HAP-1 (cell line): ENCODE measurements at regions not wholly inside any gene's neighbourhood (a gene's known extent, or its start where the extent isn't known, plus 50 kb on each side); places are given as distances from the start of the nearest gene placed in this dataset.
"Not testable (repeated sequence)": the region's sequence is repeated elsewhere in the genome, so short reads cannot be mapped to it uniquely, and the experiment has no call there.

ENCODE experiments used
- DNase-seq, 2 experiments: peaks; one replicate each; pipeline ENCODE4 v3.0.0-alpha.2; 2016 to 2020; ENCODE audit warnings: low spot score in 2 of 2
- H3K27me3 ChIP-seq: fragments of 250-450 bp; sonication (Bioruptor Pico); 2 replicates; pipeline ENCODE4 v1.5.1; 2020; ENCODE audit warnings: low read depth, mild to moderate bottlenecking, moderate library complexity
- H3K36me3 ChIP-seq: fragments of 250-450 bp; sonication (Bioruptor Pico); replicated peaks from 2 replicates; pipeline ENCODE4 v1.5.1; 2020; ENCODE audit warnings: mild to moderate bottlenecking
- H3K4me1 ChIP-seq: fragments of 250-450 bp; sonication (Bioruptor Pico); 2 replicates; pipeline ENCODE4 v1.5.1; 2020; ENCODE audit warnings: mild to moderate bottlenecking
- H3K4me3 ChIP-seq: fragments of 250-450 bp; sonication (Bioruptor Pico); 2 replicates; pipeline ENCODE4 v1.5.1; 2020; ENCODE audit warnings: mild to moderate bottlenecking, moderate library complexity
- H3K9me3 ChIP-seq: fragments of 250-450 bp; sonication (Bioruptor Pico); 2 replicates; pipeline ENCODE4 v1.5.1; 2020; ENCODE audit warnings: mild to moderate bottlenecking, moderate library complexity
- in situ Hi-C: fragments of 300-500 bp; cut with MboI; formaldehyde crosslinking; loops from 3 replicates; pipeline ENCODE4 v1.14.3; 2020; ENCODE audit warnings: low sequenced_read_pairs, inconsistent platforms, mixed read lengths

GRCh38 chr2:234376229-234376628 is 120.7 kb downstream of the ARL4C start:
- H3K4me3 ChIP-seq: no peak overlapping the region
- peaks cover 3% of the 10 kb centered on the region for H3K4me1 ChIP-seq
- H3K9me3 ChIP-seq: no peaks in the 10 kb centered on the region
- in situ Hi-C loops: no loop called here
- no peaks in the 10 kb centered on the region for H3K27me3 ChIP-seq
- no peaks in the 10 kb centered on the region for H3K36me3 ChIP-seq
- DNase-seq: no peak

DNA sequence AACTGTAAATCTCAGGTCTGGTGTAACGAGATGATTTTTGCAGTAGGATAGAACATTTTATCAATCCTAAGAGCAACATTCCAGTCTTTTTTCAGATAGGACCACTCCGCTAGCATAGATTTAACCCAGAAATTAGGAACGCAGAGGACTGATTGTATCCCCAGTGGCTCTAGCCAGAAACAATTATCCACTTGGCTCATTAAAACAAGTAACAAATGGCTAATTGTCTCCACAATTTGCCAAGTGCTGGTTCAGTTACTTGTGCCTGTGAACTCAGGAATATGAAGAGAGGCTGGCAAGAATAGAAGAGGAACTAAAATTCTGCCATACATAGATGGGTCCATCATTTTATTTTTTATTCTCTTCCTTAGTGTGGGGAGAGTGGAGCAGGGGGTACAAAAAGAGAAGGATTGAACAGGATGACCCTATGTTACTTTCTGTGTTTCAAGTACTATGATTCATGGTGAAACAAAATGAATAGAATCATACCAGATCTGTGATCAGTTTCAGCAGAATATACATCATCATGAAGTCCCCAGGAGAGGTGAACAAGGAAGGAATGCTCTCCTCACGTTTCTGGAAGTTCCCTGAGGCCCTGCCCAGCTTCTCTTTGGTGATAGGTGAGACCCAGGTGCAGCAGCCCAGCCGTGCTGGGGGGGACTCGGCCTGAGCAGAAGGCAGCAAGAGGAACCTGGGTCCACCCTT is 121.6 kb downstream of the ARL4C start:
- Histone ChIP-seq H3K9me3 (no peaks in the 10 kb centered on the region), H3K36me3 (no peaks in the 10 kb centered on the region), H3K4me3 (no peak overlapping the region), H3K27me3 (no peaks in the 10 kb centered on the region), H3K4me1 (peaks cover 3% of the 10 kb centered on the region)
- in situ Hi-C loops: no loop called here
- DNase-seq: no peak

DNA sequence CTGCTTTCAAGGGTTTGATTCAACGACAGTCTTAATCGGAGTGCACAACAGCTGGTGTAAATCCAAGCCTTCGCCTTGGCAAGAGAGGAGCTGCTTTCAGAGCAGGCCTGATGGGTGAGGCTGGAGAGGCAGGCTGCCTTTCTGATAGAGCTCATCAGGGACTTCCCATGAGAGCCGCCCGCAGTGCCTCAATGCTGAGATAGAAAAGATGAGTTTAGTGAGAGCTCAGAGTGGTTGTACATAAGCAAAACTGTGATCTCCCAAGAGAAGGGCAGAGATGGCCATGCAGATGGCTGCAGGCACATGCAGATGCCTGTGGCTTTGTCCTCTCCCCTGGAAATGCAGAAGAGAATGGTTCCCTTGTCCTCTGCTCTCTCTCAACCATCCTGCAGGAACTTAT is 122.1 kb downstream of the ARL4C start:
- peaks cover 2% of the 10 kb centered on the region for H3K4me1 ChIP-seq
- no peaks in the 10 kb centered on the region for H3K9me3 ChIP-seq
- in situ Hi-C loops: no loop called here

DNA sequence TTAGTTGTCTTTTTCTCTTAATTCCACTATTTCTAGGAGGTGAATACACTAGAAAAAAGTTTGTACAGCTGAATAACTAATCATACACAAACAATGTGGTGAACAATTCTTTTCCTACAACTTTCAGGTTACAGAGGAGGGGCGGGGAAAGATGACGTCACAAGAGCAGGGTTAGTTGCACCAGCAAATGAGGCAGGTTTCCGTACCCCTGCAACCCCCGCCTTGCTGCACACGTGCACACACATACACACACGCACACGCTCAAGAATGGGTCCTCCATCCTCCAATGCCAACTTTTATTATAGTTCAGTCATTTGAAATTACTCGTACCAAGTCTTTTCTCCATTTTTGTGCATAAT is 122.8 kb downstream of the ARL4C start:
- in situ Hi-C loops: no loop called here
- Histone ChIP-seq H3K4me1 (no peaks in the 10 kb centered on the region; the same call in 1 of the 2 replicates), H3K36me3 (no peaks in the 10 kb centered on the region), H3K9me3 (no peaks in the 10 kb centered on the region), H3K27me3 (no peaks in the 10 kb centered on the region), H3K4me3 (no peak overlapping the region)
- DNase-seq: no peak

More for the DNA sequence above, 122.1 kb downstream of the ARL4C start:
- Histone ChIP-seq H3K4me3 (no peak overlapping the region), H3K36me3 (no peaks in the 10 kb centered on the region), H3K27me3 (no peaks in the 10 kb centered on the region)
- no peak for DNase-seq

- no peaks in the 10 kb centered on the region for H3K27me3 ChIP-seq
- DNase-seq: no peak
- H3K4me1 ChIP-seq: no peaks in the 10 kb centered on the region; the same call in 1 of the 2 replicates
These were observed 123.3 kb downstream of the ARL4C start for GRCh38 chr2:234373481-234374149.

GRCh38 chr2:234373060-234373459 is 123.8 kb downstream of the ARL4C start:
- in situ Hi-C loops: no loop called here
- Histone ChIP-seq H3K9me3 (no peaks in the 10 kb centered on the region), H3K36me3 (no peaks in the 10 kb centered on the region), H3K27me3 (no peaks in the 10 kb centered on the region), H3K4me3 (no peak overlapping the region), H3K4me1 (no peaks in the 10 kb centered on the region; the same call in 1 of the 2 replicates)
- no peak for DNase-seq

More at GRCh38 chr2:234373481-234374149, 123.3 kb downstream of the ARL4C start:
- in situ Hi-C loops: no loop called here
- H3K36me3 ChIP-seq: no peaks in the 10 kb centered on the region
- H3K4me3 ChIP-seq: no peak overlapping the region
- H3K9me3 ChIP-seq: no peaks in the 10 kb centered on the region

DNA sequence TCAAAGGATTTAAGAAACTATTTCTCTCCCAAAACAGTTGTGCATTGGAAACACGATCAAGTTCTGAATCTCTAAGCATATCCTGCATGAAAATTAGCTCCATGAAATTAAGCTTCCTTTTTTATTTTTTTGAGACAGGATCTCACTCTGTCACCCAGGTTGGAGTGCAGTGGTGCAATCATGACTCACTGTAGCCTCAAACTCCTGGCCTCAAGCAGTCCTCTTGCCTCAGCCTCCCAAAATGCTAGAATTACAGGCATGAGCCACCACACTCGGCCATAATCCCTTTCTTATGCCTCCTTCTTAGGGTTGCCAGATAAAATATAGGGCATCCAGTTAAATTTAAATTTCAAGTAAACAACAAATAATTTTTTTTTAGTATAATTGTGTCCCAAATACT is 124.4 kb downstream of the ARL4C start:
- in situ Hi-C loops: no loop called here
- no peaks in the 10 kb centered on the region for H3K4me1 ChIP-seq
- no peak for DNase-seq
- no peaks in the 10 kb centered on the region for H3K9me3 ChIP-seq
- H3K4me3 ChIP-seq: no peak overlapping the region
- no peaks in the 10 kb centered on the region for H3K36me3 ChIP-seq
- H3K27me3 ChIP-seq: no peaks in the 10 kb centered on the region

- in situ Hi-C loops: no loop called here
- no peaks in the 10 kb centered on the region for H3K36me3 ChIP-seq
- peak in 1 of 2 experiments; percentile 32 for DNase-seq
- no peaks in the 10 kb centered on the region for H3K27me3 ChIP-seq
- H3K4me3 ChIP-seq: no peak overlapping the region
- peaks cover 23% of the 10 kb centered on the region for H3K4me1 ChIP-seq
- no peaks in the 10 kb centered on the region for H3K9me3 ChIP-seq
These were observed 128.0 kb downstream of the ARL4C start for GRCh38 chr2:234368861-234369261.

- no peak for DNase-seq
- in situ Hi-C loops: no loop called here
- Histone ChIP-seq H3K36me3 (no peaks in the 10 kb centered on the region), H3K4me3 (no peak overlapping the region), H3K9me3 (no peaks in the 10 kb centered on the region), H3K4me1 (peaks cover 33% of the 10 kb centered on the region), H3K27me3 (no peaks in the 10 kb centered on the region)
These were observed 130.0 kb downstream of the ARL4C start for GRCh38 chr2:234366891-234367290.

GRCh38 chr2:234364661-234365060 is 132.2 kb downstream of the ARL4C start:
- no peaks in the 10 kb centered on the region for H3K9me3 ChIP-seq
- H3K4me1 ChIP-seq: peaks cover 33% of the 10 kb centered on the region
- no peaks in the 10 kb centered on the region for H3K27me3 ChIP-seq
- DNase-seq: peak in 1 of 2 experiments; percentile 44
- H3K4me3 ChIP-seq: no peak overlapping the region
- in situ Hi-C loops: no loop called here
- no peaks in the 10 kb centered on the region for H3K36me3 ChIP-seq

DNA sequence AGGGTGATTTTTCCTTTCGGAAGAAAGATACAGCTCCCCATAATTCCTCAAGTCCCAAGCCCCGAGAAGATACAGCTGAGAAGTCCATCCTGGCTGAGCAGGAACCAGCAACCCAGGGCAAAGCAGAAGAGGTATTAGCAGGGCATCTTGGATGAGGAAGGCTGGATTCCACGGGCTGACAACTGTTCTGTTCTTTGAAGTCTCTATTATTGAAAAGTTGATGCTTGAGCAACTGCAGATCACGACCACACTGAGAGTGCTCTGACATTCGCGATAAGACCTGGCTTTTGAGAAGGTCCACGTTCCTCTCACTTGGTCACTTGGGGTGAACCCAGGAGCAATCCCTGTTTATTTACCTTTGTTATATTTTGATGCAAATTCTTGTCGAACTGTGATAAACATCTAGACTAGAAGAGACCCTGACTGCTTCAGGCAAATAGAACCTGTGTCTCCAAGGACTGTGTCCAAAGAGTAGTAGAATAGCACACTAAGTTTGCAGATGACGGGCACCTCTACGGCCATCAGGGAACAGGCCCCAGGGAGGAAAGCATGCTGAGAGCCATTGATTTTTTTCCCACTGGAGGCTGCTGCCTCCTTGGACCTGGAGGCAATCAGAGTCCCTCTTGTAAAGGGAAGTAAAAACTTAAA is 133.1 kb downstream of the ARL4C start:
- Histone ChIP-seq H3K36me3 (no peaks in the 10 kb centered on the region), H3K9me3 (no peaks in the 10 kb centered on the region), H3K4me3 (no peak overlapping the region), H3K4me1 (peaks cover 33% of the 10 kb centered on the region), H3K27me3 (no peaks in the 10 kb centered on the region)
- DNase-seq: peak in 1 of 2 experiments; percentile 45
- in situ Hi-C loops: no loop called here

- Histone ChIP-seq H3K36me3 (no peaks in the 10 kb centered on the region), H3K4me1 (peaks cover 33% of the 10 kb centered on the region), H3K9me3 (no peaks in the 10 kb centered on the region), H3K27me3 (no peaks in the 10 kb centered on the region), H3K4me3 (no peak overlapping the region)
- in situ Hi-C loops: no loop called here
- peak; percentile 64 to 77 for DNase-seq
These were observed 133.8 kb downstream of the ARL4C start for GRCh38 chr2:234363011-234363487.

DNA sequence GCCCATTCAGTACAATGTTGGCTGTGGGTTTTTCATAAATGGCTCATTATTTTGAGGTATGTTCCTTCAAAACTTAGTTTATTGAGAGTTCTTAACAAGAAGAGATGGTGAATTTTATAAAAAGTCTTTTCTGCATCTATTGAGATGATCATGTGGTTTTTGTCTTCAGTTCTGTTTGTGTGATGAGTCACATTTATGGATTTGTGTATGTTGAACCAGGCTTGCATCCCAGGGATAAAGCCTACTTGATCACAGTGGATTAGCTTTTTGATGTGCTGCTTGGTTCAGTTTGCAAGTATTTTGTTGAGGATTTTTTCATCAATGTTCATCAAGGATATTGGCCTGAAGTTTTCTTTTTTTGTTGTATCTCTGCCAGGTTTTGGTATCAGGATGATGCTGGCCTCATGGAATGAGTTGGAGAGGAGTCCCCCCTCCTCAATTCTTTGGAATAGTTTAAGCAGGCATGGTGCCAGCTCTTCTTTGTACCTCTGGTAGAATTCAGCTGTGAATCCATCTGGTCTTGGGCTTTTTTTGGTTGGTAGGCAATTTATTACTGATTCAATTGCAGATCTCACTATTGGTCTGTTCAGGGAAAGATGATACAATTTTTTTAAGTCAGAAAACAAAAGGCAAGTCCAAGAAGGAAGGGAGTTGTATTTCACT is 136.4 kb downstream of the ARL4C start:
- DNase-seq, H3K4me3 ChIP-seq, in situ Hi-C loops, H3K36me3 ChIP-seq, H3K9me3 ChIP-seq, H3K27me3 ChIP-seq: not testable (repeated sequence)
- H3K4me1 ChIP-seq: peaks cover 26% of the 10 kb centered on the region
